Dedifferentiated amniotic fluid mesenchymal stem cell (primary cell): ENCODE measurements at regions not wholly inside any gene's neighbourhood (a gene's known extent, or its start where the extent isn't known, plus 50 kb on each side); places are given as distances from the start of the nearest gene placed in this dataset.

Source experiments
- DNase-seq: peaks from one replicate; pipeline ENCODE4 v3.0.0-alpha.2; 2016; ENCODE audit errors: extremely low spot score

- DNase-seq = peak; percentile 35
Observed at GRCh38 chr2:238963161-238963970, 115.5 kb downstream of the TWIST2 start.

- no peak for DNase-seq
Observed at GRCh38 chr2:238963971-238964328, 116.1 kb downstream of the TWIST2 start.

- no peak for DNase-seq
Observed at GRCh38 chr2:238964544-238965067, 116.7 kb downstream of the TWIST2 start.

- DNase-seq = no peak
Observed at GRCh38 chr2:238965371-238966071, 117.6 kb downstream of the TWIST2 start.

DNA sequence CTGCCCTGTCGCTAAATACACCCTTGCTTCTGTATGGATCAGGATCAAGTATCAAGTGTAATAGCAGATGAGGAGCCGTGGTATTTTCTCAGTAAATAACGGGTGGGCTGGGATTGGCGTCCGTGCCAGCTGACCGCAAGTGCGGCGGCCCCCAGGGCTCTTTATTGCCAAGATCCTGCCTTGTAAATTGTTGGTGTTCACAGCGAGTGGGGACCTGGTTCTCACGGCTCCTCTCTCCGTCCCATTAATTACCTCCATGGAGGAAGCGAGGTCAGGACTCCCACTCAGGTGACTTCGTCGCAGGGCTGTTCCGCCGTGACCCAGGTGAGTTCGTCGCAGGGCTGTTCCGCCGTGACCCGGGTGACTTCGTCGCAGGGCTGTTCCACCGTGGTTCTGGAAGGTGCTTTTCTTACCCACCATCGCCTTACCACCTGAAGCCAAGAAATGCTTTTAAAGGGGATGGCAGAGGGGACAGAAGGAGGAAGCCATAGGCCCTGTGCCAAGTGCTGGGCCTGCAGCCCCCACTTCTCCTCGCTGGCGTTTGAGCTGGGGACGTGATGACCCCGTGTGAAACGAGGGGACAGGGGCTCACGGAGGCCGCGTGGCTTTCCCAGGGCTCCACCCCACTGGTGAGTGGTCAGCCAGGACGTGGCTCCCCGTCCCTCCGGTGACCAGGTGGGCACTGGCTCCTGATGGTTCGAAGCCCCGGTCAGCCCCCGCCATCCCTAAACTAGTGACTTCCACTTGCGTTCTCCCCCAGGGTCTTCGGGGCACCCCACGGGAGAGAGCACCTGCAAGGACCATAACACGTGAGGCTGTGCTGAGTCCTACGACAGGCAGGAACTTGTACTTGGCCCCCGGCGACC lies 118.4 kb downstream of the TWIST2 start:
- DNase-seq = no peak

DNA sequence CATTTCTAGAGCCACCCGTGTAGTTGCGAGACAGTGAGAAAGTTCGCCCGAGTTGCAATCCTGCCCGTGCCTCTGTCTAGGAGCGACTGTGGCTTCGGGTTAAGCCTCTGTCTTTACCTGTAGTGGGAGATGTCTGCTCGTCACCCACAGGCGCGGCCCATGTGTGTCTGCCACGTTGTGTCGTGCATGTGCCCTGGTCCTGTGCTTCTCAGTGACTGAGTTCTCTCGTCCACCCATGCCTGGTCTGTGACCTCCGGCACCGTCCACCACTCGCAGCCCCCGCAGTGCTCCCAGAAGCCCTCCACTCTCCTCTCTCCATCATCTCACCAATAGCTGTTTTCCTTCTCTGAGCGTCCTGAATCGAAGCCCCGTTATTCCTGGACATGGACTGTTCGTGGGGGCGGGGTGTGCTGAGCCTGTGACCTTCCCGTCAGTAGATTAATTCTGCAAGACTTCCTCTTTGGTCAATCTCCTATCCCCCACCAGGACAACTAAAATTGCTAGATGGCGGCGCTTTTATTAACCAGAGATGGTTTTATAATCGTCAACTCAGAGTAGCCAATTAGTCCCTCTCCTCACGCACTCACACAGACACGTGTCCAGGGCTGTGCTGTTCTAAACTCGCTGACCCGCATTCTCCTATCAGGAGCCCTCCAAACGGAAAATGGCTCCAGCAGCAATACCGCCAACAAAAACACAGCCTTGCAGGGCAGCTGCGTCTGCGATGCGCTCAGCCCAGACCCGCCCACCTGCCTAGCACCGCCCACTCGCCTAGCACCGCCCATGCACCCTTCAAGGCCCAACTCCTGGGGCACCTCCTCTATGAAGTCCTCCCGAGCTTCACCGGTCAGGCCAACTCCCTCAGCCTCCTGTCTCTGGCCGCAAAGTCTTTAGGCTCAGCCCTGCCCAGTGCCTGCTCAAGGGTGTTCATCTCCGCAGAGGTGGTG lies 119.4 kb downstream of the TWIST2 start:
- no peak for DNase-seq

GRCh38 chr2:238967978-238968360 lies 120.1 kb downstream of the TWIST2 start:
- no peak for DNase-seq

DNA sequence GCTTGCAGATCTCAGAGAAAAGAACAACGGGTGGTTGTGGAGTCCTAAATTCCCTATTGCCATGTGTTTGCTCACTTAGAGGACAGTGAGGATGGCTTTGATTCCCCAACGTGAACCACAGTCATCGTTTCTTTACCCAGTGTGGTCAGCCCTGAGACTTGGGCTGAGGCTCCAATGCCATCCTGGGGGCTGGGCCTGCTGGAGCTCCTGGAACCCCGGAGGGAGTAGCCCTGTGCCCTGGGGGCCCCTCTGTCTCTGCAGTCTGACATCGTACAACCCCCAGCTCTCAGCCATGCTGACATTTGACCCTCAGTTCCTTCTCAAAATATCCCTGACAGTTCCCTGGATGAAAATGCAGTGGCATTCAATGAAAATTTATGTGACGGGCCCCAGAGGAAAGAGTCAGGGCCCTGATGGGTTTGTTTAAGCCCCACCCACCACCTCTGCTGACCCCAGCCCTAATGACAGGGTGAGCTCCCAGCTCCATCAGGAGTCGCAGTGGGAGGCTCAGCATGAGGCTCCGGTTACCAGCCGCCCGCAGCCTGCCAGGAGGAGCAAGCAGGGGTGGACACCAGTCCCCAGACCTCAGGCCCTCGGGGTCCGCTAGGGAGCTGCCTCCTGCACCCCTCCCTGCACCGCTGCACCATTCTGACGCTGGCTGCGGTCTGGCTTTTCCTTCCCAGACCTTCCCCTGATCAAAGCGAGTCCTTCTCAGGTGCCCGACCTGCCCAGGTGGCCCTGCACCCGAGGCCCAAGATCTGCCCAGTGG lies 120.9 kb downstream of the TWIST2 start:
- no peak for DNase-seq

- DNase-seq = no peak
Observed at GRCh38 chr2:238969857-238970256, 122.0 kb downstream of the TWIST2 start.

- DNase-seq = peak; percentile 33
Observed at GRCh38 chr2:238970553-238971081, 122.7 kb downstream of the TWIST2 start.

DNA sequence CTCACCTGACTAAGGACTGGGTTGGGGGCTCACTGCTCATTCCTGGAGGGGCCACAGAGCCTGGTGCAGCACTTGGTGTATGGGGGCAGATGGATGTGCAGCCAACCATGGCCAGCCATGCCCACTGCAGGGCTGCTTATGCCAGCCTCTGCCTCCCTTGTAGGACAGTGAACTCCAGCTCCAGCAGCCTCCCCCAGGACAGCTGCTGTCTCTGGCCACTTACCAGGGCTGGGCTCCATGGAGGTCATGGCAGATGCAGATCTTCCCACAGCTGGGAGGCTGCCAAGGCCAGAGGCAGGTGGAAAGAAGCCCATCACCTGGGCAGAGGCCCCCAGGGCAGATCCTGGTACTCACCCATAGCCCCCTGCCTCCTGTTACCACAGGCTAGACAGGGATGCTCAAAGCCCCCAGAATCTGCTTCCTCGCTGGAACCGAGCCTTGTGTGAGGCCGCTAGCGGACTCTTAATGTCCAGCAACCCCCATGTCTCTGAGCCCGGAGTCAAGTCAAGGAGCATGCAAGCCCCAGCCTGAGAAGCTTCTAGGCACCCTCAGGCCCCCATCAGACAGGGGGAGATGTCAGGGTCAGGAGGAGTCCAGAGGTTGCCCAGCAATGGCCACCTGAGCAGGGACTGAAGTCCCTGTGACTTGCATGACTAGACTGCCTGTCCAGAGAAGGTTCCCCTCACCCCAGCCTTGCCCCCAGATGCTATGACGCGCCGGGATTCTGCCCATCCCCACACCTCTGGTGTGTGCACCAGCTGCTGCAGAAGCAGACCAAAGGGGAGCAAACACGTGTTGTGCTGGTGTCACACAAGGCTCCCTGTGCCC lies 123.6 kb downstream of the TWIST2 start:
- DNase-seq = no peak

GRCh38 chr2:238972146-238972445 lies 124.2 kb downstream of the TWIST2 start:
- no peak for DNase-seq

DNA sequence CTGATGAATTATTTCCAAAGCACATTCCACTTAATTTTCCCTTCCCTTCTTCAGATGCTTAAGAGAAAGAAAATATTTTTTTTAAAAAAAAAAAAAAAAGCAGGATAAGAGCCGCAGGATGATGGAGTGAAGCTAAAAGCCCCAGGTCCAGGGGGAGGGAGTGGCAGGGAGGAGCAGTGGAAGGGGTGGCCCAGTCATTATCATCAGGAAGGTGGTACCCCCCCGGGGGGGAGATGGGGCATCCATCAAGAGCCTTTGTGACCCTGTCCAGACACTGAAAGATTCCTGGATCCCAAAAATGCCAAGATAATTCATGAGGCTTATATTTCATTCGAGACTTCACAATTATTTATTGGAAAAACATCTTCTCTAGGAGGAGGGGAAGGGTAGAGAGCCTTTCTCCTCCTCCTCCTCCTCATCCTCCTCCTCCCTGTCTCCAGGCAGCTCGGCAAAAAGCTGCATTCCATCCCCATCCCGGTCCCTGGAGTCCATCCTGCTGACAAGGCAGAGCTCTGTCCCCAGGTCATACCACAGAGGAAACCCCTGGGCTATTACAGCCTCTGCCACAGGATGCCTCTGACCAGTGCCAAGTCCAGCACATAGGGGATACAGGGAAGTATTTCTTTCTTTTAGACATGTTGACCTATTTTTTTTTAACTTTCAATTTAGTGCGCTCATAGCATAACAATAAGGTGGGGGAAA lies 125.3 kb downstream of the TWIST2 start:
- DNase-seq = peak; percentile 23

DNA sequence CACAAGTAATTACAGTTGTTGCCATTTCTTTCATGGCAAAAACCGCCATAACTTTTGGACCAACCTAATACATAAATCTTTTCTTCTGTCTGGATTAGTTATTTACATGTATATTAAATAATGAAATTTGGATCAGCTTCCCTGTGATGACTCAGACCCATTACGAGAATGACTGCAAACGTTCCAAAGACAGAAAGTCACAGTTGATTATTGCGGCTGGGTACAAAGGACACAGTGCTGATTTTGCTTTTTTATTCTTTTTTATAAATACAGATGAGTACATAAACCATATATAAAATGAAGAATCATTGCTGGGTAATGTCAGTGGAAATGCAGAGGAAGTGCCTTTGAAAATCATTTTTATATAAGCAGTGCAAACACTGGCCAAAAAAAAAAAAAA lies 126.2 kb downstream of the TWIST2 start:
- peak; percentile 25 for DNase-seq

GRCh38 chr2:238974501-238975166 lies 126.7 kb downstream of the TWIST2 start:
- peak; percentile 78 for DNase-seq

- no peak for DNase-seq
Observed at GRCh38 chr2:238975408-238975807, 127.5 kb downstream of the TWIST2 start.

DNA sequence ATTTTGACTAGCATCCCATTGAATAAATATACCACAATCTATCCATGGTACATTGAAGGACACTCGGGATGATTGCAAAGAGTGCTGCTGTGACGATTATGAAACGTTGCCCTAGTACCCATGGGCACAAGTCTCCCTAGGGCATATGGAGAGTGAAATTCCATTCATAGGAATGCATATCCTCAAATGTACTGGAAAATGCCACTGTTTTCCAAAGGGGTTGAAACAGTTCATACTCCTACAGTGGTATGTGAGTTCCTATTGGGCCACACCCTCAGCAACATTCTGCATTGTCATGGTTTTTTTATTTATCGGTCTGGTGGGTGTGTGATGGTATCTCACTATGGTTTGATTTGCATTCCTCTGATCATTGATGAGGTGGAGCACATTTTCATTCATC lies 130.6 kb downstream of the TWIST2 start:
- peak; percentile 27 for DNase-seq

DNA sequence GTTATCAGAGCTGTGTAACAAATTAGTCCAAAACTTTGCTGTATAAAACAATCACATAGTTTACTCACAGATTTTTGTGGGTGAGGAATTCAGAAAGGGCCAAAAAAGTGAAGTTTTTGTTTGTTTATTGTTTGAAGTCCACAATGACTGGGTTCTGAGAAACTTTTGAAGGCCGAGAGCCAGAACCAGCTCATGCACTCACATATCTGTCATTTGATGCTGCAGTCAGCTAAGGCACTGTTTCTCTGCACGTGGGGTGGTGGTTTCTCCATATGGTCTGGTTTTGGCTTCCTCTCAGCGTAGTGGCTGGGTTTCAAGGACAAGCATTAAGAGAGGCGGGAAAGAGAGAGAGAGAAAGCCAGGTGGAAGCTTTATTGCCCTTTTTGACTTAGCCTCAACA lies 131.8 kb downstream of the TWIST2 start:
- no peak for DNase-seq
